ACC112 (cell line): ENCODE measurements at regions not wholly inside any gene's neighbourhood (a gene's known extent, or its start where the extent isn't known, plus 50 kb on each side); places are given as distances from the start of the nearest gene placed in this dataset.

Experiments used
- H2AFZ ChIP-seq: fragments of 200-600 bp; sonication (generic); one replicate; pipeline ENCODE4 v1.6.0; 2017; ENCODE audit warnings: antibody characterized with exemption, low read length; ENCODE audit not compliant: unreplicated experiment
- H3K27ac ChIP-seq: fragments of 200-600 bp; sonication (generic); 2 replicates; pipeline ENCODE4 v1.5.1; 2014; ENCODE audit warnings: low read depth, mild to moderate bottlenecking, antibody characterized with exemption, low read length, moderate library complexity
- H3K27me3 ChIP-seq: fragments of 200-600 bp; sonication (generic); 2 replicates; pipeline ENCODE4 v1.6.1; 2014; ENCODE audit warnings: mild to moderate bottlenecking, antibody characterized with exemption, low read length, moderate library complexity, mixed read lengths; ENCODE audit not compliant: insufficient read depth
- H3K36me3 ChIP-seq: fragments of 200-600 bp; sonication (generic); 2 replicates; pipeline ENCODE4 v1.6.1; 2016; ENCODE audit warnings: mild to moderate bottlenecking, antibody characterized with exemption, low read length, moderate library complexity, mixed read lengths; ENCODE audit not compliant: insufficient read depth
- H3K4me1 ChIP-seq: fragments of 200-600 bp; sonication (generic); one replicate; pipeline ENCODE4 v1.6.1; 2016; ENCODE audit warnings: low read length, mixed read lengths; ENCODE audit not compliant: insufficient read depth, unreplicated experiment, control insufficient read depth
- H3K4me3 ChIP-seq: fragments of 200-600 bp; sonication (generic); 2 replicates; pipeline ENCODE4 v1.5.1; 2014; ENCODE audit warnings: mild to moderate bottlenecking, low read depth, low read length
- H3K79me2 ChIP-seq: fragments of 200-600 bp; sonication (generic); one replicate; pipeline ENCODE4 v1.6.0; 2016; ENCODE audit warnings: low read length; ENCODE audit not compliant: control insufficient read depth, unreplicated experiment, insufficient read depth

GRCh38 chr20:48260129-48260756, 475.0 kb upstream of the SULF2 start:
- Histone ChIP-seq H3K4me1 (no peaks in the 10 kb centered on the region), H3K36me3 (no peaks in the 10 kb centered on the region), H3K27me3 (peaks cover 61% of the 10 kb centered on the region), H3K27ac (no peak overlapping the region), H2AFZ (no peak overlapping the region), H3K4me3 (no peak overlapping the region), H3K79me2 (no peaks in the 10 kb centered on the region)

DNA sequence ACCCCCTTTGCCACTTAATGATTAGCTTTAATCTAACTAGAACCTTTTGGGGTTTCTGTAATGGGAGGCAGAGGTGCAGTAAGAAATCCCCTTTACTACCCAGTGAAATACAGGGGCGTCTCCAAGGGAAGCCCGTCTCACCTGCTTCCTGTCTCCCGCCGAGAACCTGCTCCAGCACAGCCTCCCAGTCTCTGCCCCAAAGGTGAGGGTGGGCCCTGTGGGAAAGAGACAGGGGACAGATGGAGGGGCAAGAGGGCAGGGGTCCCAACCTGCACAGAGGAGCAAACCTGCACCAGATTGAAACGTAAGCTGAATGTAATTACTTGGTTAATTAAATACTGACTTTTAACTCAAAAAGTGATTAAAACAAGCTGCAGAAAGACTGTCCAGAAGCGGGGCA, 474.2 kb upstream of the SULF2 start:
- no peaks in the 10 kb centered on the region for H3K79me2 ChIP-seq
- peaks cover 61% of the 10 kb centered on the region for H3K27me3 ChIP-seq
- H3K4me3 ChIP-seq = no peak overlapping the region
- no peaks in the 10 kb centered on the region for H3K36me3 ChIP-seq
- no peak overlapping the region for H3K27ac ChIP-seq
- H3K4me1 ChIP-seq = no peaks in the 10 kb centered on the region
- no peak overlapping the region for H2AFZ ChIP-seq

- H3K79me2 ChIP-seq = no peaks in the 10 kb centered on the region
- no peak overlapping the region for H2AFZ ChIP-seq
These were observed 472.6 kb upstream of the SULF2 start for GRCh38 chr20:48257833-48258232.

DNA sequence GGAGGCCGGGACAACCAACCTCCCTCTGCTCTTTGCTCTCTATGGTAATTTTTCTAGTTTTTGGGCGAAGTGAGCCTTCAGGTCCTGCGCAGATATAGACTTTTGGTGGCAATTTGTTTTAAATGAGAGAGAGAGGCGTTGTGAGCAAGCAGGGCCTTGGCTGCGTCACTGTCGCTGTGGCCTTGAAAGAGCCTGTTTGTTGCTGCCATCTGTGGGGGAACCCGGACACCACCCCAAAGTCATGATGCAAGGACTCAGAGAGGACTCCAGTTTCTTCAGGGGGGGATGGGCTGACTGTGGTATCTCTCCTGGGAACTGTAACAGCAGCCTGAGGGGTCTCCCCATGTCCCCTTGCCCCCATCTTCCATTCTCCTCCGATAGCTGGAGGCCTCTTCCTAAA, 462.7 kb upstream of the SULF2 start:
- H3K27me3 ChIP-seq = peaks cover 24% of the 10 kb centered on the region; the same call in 1 of the 2 replicates

More at GRCh38 chr20:48257833-48258232, 472.6 kb upstream of the SULF2 start:
- no peak overlapping the region for H3K4me3 ChIP-seq
- peaks cover 50% of the 10 kb centered on the region for H3K27me3 ChIP-seq
- H3K27ac ChIP-seq = no peak overlapping the region
- H3K36me3 ChIP-seq = no peaks in the 10 kb centered on the region
- no peaks in the 10 kb centered on the region for H3K4me1 ChIP-seq

DNA sequence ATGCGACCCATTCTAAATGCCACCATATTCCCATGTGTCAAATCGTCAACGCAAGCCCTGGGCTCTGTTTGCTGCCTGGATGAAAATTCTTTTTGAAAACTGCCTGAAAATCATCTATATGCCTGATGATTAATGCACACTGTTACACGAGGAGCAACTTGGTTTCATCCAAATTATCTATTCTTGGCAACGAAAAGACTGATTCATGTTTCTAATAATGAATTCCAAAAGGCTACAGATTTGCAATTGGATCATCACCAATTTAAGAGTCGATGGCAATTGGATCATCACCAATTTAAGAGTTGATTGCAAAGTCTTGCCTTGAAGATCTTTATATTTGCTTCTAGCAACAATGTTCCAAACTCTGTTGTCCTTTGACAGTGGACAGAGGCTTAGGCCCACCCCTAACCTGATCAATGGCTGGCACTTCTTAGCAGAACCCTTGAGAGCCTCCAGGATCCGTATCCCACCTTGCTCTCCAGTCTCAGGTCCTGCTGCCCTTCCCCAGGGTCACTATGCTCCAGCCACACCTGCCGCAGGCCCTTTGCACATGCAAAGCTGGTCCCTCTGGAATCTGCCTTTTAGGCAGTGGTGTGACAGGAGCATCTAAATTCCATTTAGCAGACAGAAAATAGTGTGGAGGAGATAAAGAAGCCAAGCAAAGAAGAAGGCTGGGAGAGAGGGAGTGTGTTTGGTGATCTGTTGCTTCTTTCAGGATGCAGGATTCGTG, 460.9 kb upstream of the SULF2 start:
- Histone ChIP-seq H3K36me3 (no peaks in the 10 kb centered on the region), H2AFZ (no peak overlapping the region), H3K27me3 (peaks cover 24% of the 10 kb centered on the region; the same call in 1 of the 2 replicates), H3K4me3 (no peak overlapping the region), H3K27ac (no peak overlapping the region), H3K4me1 (no peaks in the 10 kb centered on the region), H3K79me2 (no peaks in the 10 kb centered on the region)

More for the DNA sequence above, 462.7 kb upstream of the SULF2 start:
- H3K27ac ChIP-seq = no peak overlapping the region
- H3K79me2 ChIP-seq = no peaks in the 10 kb centered on the region
- no peak overlapping the region for H3K4me3 ChIP-seq
- H3K36me3 ChIP-seq = no peaks in the 10 kb centered on the region
- H3K4me1 ChIP-seq = no peaks in the 10 kb centered on the region
- no peak overlapping the region for H2AFZ ChIP-seq

DNA sequence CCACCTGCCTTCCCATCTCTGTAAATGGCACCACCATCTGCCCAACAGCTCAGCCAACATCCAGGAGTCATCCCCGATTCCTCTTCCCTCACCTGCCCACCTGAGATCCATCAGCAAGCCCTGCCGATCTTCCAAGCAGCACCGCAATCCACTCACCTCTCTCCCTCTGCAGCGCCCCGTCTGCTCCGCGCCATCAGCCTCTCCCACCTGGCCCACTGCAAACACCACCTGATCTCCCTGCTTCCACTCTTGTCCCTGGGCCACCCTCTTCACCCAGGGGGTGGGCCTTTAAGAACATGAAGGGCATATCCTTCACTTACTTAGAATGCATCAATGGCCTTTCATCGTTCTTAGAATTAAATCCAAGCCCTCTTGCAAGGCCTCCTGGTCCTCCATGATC, 457.3 kb upstream of the SULF2 start:
- H3K27ac ChIP-seq = no peak overlapping the region
- no peak overlapping the region for H3K4me3 ChIP-seq

DNA sequence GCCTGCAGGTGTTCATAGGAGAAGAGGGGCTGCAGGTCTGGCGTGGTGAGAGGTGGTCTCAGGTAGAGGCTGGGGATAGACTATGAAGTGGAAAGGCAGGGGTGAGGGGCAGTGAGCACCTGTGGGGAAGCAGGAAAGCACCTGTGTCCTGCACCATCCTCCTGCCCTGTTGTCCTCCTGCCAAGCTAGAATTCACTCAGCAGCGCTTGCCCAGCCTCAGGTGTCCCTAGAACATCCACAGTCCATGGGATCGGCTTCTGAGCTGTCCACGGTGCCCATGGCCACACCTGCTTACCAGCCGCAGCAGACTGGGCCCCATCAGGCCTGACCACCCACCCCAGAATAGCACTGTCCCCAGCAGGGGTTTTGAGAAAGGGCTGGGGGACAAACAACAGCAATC, 456.2 kb upstream of the SULF2 start:
- H3K4me3 ChIP-seq = no peak overlapping the region
- H2AFZ ChIP-seq = no peak overlapping the region
- H3K36me3 ChIP-seq = no peaks in the 10 kb centered on the region
- H3K27ac ChIP-seq = no peak overlapping the region
- H3K4me1 ChIP-seq = no peaks in the 10 kb centered on the region
- no peaks in the 10 kb centered on the region for H3K79me2 ChIP-seq
- H3K27me3 ChIP-seq = peaks cover 15% of the 10 kb centered on the region

More for the DNA sequence above, 457.3 kb upstream of the SULF2 start:
- H3K36me3 ChIP-seq = no peaks in the 10 kb centered on the region
- H3K79me2 ChIP-seq = no peaks in the 10 kb centered on the region
- no peak overlapping the region for H2AFZ ChIP-seq
- peaks cover 24% of the 10 kb centered on the region; the same call in 1 of the 2 replicates for H3K27me3 ChIP-seq
- H3K4me1 ChIP-seq = no peaks in the 10 kb centered on the region

DNA sequence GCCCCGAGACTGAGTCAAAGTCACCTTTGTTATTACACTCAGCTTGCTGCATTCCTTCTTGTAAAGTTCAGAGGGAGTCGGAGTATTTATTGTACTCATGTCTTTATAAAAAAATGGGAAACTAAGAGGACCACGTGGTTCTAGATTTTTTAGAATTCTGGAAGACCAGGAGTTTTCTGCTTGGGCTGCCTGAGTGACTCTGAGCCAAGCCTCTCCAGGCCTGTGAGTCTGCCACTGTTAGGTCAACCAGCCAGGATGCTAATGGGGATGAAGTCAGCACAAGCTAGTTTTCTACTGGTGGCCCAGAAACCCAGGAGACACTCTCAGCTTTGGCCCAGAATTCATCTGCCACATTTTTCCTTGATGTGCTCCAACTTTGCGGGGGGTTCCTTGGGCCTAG, 453.5 kb upstream of the SULF2 start:
- H3K36me3 ChIP-seq = no peaks in the 10 kb centered on the region
- H3K4me3 ChIP-seq = no peak overlapping the region
- no peaks in the 10 kb centered on the region for H3K79me2 ChIP-seq
- no peaks in the 10 kb centered on the region for H3K4me1 ChIP-seq
- no peak overlapping the region for H2AFZ ChIP-seq
- no peak overlapping the region for H3K27ac ChIP-seq
- peaks cover 13% of the 10 kb centered on the region for H3K27me3 ChIP-seq

GRCh38 chr20:48238326-48238725, 453.0 kb upstream of the SULF2 start:
- H3K36me3 ChIP-seq = no peaks in the 10 kb centered on the region
- no peak overlapping the region for H3K4me3 ChIP-seq
- H3K27me3 ChIP-seq = peaks cover 15% of the 10 kb centered on the region
- H2AFZ ChIP-seq = no peak overlapping the region
- H3K79me2 ChIP-seq = no peaks in the 10 kb centered on the region
- no peak overlapping the region for H3K27ac ChIP-seq
- H3K4me1 ChIP-seq = no peaks in the 10 kb centered on the region

- no peak overlapping the region for H3K4me3 ChIP-seq
- no peak overlapping the region for H3K27ac ChIP-seq
- peaks cover 16% of the 10 kb centered on the region for H3K27me3 ChIP-seq
- H3K36me3 ChIP-seq = no peaks in the 10 kb centered on the region
- no peak overlapping the region for H2AFZ ChIP-seq
- H3K4me1 ChIP-seq = no peaks in the 10 kb centered on the region
- H3K79me2 ChIP-seq = no peaks in the 10 kb centered on the region
These were observed 451.0 kb upstream of the SULF2 start for GRCh38 chr20:48236000-48236970.
